ENCODE measurements at regions not wholly inside any gene's neighbourhood (a gene's known extent, or its start where the extent isn't known, plus 50 kb on each side); places are given as distances from the start of the nearest gene placed in this dataset.

DNA sequence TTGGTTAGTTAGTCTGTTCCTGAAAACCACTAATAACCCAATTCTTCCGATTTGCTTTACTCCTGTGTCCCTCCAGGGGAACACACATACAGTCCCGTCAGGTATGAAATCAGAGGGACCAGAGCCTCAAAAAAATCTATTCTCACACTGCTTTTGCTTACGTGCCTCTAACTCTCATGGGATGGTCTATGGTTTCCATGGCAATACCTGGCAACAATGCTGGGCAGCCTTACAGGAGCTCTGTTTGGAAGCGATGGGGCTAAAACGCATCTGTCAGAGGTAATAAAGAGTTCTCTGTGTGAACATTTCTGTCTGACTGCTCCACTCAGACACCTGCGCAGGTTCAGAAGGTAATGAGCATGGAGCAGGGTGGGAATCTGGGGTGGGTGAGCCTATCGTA lies 376.2 kb downstream of the GXYLT1 start:
- DNase-seq (ENCODE audit: low read depth) = no peak

DNA sequence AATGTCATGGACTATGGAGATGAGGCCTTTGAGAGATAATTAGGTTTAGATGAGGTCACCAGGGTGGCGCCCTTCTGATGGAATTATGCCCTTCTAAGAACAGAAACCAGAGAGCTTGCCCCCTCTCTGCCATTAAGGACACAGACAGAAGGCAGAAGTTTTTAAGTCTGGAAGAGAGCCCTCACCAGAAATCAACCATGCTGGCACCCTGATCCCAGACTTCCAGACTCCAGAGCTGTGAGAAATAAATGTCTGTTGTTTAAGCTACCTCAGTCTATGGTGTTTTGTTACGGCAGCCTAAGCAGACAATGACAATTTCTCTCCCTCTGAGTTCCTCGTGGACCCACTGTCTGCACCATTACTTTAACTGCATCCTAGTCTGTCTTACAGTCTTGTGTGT lies 382.0 kb downstream of the GXYLT1 start:
- DNase-seq (ENCODE audit: low read depth) = no peak

DNA sequence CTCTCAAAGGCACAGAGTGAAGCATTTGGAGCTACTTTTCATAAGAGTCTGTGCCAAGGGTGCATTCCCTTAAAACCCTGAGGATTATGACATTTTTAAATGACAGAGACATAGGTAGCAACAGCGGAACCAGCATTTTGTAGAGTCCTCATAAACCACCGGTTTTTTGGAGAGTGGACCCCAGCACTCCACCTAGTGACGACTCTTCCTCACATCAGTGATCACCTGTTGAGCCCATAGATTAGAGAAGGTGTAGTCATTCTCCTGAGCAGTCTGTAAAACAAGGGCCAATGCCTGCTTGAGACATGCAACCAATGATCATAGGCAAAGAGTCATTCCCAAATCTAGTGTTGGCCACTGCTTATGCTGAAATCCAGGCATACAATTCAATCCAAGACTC lies 399.1 kb downstream of the GXYLT1 start:
- no peak for DNase-seq (ENCODE audit: low read depth)

DNA sequence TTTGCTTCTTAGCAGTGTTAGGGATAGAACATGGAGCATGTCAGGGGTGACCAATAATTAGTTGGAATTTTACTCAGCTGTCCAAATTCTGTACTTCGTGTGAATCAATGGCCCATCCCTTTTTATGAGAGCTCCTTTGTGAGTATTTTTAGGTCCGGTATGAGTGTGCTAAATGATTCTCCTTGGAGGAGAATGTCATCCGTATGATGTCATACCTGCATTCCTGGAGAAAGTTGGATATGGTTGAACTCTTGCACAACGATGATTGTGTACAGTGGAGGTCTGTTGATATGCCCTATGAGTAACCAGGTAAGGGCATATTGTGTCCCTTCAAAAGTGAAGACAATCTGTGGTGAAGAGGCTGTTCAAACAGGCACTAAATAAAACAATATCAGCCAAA lies 400.8 kb downstream of the GXYLT1 start:
- no peak for DNase-seq (ENCODE audit: low read depth)

DNA sequence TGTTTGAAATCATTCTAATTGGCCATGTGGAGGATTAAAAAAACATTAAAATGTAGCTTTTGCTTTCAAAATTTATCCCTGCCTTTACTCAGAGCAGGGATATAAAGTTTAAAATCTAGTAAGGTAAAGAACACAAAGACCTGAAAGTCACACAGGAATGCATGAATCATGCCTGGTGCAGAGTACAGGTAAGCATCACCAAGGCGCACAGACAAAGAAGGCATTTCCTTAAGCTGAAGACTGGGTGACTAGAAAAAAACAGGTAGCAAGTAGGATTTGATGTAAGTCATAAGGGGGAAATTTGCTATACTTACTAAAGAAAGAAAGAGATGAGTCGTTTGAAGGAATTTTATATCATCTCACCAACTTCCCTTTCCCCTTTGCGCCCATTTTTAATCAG lies 405.6 kb downstream of the GXYLT1 start:
- no peak for DNase-seq (ENCODE audit: low read depth)

DNA sequence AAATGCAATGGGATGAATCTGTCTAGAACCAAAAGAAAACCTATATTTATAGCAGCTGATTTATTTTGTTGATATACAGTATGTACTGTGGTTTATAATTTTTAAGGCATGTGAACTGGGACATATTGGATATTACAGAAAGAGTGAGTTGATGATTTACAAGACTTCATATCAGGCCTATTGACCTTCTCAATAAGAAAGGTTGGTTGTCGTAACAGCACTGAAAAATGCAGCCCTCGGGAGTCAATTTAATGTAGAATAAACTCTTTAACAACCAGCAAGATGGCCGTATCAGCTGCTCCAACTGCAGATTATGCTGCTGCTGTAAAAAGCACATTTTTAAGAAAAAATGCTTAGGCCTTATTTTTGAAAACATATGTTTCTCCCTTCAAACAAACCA lies 407.3 kb downstream of the GXYLT1 start:
- DNase-seq (ENCODE audit: low read depth) = no peak

DNA sequence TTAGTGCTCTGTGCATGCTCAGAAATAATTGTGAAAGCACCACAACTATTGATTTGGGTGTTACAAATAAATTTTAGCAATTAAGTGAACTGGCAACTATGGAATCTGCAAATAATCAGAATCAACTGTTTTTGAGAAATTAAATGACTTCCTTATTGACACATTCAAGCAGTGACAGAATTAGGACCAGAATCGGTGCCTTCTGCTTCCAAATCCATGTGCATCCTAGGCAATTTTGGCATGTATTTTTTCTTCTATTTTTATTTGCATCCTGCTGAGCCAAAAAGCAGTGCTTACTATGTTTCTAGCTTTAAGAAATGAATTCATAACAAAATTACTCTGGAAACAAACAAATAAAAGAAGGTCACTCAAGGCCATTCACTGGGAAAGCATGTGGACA lies 408.2 kb downstream of the GXYLT1 start:
- no peak for DNase-seq (ENCODE audit: low read depth)

DNA sequence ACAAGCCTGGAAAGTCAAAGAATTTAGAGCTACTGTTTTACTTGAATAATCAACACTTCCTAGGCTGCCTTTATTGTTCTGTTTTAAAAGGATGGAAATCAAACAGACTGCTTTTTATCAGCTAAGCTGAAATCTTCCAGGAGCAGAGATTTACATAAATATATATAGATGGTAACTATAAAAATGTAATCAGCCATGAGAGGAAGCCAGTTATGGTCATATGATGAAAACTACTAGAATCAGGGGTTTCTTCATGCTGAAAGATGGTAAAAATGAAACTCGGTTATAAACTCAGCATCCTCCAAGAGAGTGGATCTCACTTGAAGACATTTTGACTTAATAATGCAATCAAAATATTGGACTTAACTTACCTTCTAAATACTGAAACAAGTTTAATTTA lies 413.0 kb downstream of the GXYLT1 start:
- DNase-seq (ENCODE audit: low read depth) = no peak

DNA sequence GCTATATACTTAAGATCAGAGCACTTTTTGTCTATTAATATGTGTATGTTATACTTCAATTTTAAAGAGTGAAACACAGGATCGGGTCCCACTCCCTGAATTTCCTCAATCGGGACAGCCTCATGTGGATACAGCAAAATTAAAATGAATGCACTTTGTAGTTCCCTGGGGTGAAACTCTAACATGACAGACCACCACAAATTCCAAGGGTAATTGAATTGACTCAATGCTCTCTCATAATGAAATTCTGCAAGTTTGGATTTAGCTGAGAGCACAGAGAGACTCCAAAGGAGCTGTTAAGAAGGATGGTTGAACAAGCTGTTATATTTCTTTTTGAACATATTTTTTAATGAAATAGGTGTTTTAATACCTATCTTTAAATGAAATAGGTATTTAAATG lies 413.6 kb downstream of the GXYLT1 start:
- no peak for DNase-seq (ENCODE audit: low read depth)

DNA sequence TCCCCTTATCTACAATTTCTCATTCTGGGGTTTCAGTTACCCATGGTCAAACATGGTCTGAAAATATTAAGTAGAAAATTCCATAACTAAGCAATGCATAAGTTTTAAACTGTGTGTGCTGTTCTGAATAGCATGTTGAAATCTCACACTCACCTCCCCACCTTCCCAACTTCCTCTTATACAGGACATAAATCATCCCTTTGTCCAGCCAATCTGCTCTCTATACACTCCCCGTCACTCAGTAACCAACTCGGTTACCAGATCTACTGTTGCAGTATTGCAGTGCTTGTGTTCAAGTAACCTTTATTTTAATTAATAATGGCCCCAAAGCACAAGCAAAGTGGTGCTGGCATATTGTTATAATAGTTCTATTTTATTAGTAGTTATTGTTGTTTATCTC lies 420.5 kb downstream of the GXYLT1 start:
- no peak for DNase-seq (ENCODE audit: low read depth)

DNA sequence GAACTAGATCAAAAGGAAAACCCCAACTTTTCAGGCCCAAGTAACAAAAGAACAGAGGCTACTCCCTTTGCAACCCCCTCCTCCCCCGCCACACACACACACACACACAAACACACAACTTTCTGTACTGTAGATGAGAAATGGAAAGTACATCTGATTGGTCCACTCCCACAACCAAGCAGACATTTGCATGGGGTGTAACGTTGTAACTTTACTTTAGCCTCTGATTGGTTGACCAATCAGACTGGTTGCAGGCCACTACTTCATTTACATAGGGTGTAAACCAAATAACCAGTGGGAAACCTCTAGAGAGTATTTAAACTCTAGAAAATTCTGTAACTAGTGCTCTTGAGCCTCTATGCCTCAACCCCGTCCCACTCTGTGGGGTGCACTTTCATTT lies 425.5 kb downstream of the GXYLT1 start:
- DNase-seq (ENCODE audit: low read depth) = no peak

DNA sequence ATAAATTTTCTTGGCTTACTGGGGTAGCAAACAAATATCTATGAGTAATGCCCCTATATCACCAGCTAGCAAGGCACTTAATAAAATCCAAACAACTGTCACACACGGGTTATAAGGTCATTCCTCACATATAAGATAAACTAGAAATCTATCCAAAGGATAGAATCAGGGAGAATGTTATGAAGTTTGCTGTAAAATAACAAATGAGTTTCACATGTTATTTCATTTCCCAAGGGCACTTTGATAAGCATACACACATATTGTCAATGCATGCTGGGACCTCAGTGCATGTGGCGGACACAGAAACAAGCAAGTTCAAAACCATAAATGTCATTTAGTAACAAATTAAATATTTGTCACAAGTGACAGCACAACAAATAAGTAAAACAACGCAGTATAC lies 429.4 kb downstream of the GXYLT1 start:
- no peak for DNase-seq (ENCODE audit: low read depth)

DNA sequence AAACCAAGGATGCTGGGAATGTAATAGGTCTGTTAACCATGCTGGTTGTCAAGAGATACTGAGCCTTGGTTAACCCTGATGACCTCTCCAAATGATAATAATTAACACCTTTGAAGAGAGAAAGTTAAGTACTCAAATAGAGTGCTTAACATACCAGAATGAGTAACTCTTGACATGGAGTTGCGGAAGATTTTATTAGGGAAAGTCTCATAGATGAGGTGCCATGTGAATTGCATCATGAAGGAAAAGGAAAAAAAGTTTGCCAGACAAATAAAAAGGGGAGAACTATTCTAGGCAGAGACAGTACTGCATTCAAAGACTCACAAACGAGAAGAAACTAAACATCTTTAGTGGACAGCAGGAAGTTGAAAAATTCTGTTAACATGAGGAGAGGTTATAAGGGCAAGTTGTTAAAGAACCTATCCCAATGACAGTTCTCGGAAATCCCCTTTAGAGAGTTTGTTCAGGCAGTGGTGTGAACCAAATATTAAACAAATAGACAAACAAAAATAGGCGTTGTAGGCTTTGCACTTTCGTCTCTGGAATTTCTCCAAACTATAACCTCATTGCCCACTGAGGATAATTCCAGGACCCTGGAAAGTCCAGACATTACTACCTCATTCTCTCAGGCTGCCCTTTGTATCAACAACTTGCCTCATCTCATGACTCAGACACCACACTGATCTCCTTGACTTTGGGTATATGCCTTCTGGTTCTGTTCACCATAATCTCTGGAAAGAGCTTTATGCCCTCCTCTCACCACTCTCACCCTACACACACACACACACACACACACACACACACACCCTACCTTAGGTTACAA lies 435.0 kb downstream of the GXYLT1 start:
- no peak for DNase-seq (ENCODE audit: low read depth)

DNA sequence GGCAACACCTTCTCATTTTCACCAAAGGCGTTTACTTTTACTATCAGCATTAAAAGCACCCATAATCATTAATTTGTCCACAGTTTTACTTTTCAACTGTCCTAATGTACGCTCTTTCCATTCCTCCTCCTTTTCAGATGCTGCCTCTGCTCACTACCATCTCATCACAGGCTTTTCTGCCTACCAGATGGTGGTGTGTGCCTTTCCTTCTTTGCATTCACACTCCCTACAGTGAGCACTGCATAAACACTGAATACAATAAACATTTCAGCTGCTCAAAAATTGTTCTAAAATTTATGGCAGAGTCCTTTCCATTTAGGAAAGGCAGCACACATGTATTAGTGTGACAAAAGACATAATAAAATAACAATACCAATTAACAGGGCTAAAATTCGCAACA lies 435.7 kb downstream of the GXYLT1 start:
- DNase-seq (ENCODE audit: low read depth) = no peak

DNA sequence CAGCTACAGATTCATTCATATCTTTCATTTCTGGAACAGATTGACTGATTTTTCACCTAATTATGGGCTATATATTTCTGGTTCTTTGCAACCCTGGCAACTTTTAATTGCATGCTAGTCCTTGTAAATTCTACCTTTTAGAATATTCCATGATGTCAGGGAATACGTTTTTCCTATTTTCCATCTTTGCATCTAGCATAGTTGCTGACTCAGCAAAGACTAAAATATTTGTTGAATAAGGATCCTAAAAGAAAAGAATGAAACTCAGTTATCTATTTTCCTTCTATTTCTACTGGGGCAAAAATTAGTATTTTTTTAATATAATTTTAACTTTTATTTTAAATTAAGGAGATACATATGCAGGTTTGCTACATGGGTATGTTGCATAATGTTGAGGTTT lies 438.3 kb downstream of the GXYLT1 start:
- DNase-seq (ENCODE audit: low read depth) = no peak

DNA sequence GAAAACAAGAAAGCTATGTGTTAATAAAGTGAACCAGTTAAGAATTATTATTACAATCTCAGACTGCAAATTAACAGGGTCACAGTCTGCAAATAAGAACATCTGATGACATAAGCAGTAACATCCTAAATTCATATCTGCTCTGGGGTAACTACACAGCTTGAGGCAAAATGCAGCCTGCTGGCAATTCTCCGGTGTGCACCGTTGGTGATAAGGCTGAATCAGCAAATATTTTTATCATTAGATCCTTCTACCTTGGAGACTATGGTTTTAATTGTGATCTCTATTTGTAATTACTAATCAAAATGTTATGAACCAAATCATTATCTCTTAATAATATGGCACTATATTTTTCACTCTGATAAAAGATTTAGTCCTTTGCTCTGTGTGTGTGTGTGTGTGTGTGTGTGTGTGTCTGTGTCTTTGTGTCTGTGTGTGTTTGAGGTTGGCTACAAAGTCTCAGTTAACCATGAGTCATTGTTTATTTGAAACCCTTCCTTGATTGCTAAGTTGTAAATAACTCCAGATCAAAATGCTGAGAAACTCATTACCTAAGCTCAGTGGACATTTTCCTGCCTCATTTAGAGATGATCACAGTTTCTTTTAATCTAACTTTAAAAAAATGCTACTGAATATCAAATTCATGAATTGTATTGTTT lies 442.6 kb downstream of the GXYLT1 start:
- no peak for DNase-seq (ENCODE audit: low read depth)

DNA sequence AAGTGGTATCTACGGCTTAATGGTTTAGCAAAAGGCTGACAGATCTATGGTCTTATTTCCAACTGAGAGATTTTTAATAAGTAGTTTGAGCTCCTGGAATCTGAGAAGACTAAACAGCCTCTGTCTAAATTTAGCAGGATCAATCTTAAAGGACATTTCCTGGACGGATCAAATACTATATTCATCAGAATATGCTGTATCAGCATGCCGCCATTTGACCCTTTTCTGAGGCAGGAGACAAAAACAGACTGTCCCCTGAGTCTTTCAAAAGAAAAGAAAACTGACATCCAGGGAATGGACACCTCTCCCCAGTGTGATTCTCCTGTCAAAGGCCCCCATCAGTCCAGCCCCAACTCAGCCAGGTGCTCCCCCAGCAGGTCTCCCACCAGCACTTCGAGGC lies 443.7 kb downstream of the GXYLT1 start:
- no peak for DNase-seq (ENCODE audit: low read depth)

DNA sequence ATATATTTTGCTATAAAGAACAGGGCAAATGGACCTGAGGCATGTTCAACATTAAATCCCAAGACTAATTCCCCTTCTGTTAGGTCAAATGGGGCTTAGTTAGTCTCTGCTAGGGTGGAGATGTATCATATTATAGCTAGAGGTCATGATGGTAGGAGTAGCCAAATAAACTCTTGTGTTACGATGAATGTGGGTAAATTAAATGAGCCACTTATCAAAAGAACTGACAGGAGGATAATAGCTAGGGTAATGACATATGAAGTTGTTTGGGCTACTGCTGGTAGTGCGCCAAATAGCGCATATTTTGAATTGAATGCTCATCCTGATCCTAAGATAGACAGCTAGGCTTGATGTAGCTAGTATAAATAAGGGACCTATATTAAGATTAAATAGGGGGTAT lies 445.0 kb downstream of the GXYLT1 start:
- no peak for DNase-seq (ENCODE audit: low read depth)

DNA sequence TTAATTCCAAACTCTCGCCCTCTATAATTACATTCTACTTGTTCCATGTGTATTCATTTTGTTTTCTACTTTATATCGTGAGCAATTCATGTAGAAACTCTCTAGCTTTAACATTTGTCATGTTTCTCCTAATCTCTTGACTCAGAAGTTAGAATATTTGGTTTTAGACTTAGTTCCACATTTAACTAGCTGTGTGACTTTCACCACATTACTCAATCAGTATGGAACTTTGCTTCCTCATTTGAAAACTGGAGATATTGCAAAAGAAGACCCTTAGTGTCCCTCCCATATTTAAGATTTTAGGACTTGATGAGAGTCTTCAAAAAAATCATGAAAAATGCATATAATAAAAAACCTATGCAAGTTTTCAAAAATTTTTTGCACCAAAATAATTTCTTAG lies 447.5 kb downstream of the GXYLT1 start:
- no peak for DNase-seq (ENCODE audit: low read depth)

DNA sequence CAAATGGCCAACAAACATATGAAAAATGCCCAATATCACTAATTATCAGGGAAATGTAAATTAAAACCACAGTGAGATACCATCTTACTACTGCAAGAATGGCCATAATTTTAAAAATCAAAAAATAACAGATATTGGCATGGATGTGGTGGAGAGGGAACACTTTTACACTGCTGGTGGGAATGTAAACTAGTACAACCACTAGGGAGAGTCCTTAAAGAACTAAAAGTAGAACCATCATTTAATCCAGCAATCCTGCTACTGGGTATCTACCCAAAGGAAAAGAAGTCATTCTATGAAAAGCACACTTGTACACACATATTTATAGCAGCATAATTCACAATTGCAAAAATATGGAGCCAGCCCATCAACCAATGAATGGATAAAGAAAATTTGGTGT lies 459.7 kb downstream of the GXYLT1 start:
- no peak for DNase-seq (ENCODE audit: low read depth)

DNA sequence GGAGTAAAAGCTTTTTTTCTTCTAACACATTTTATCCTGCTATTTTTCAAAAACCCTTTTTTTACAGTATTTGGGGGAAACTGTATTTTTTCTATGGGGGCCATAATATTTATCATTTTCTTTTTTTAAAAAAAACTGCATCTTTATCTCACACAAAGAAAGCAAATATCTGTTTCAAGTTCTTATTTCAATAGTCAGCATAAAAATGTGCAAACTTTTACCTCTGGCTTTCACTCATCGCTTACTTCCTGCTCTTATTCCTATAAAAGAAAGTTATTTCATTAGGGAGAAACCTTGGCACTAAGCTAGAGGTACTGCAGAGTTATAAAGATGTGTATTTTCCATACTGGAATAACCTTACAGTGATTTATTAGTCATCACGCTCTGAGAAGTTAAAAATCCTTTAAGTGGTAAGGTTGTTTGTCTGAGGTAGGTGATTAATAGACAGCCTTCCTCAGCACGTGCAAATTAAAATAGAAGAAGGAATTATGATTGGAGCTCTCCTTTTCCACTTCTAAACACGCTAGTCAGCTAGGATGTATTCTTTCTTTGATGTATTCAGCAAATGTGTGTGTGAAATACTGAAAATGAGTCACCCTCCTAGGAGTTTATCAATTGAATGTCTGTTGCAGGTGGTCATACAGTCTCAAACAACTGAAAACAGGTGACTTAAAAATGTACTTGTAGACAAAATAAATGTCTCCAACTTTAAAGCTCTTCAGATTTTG lies 461.0 kb downstream of the GXYLT1 start:
- no peak for DNase-seq (ENCODE audit: low read depth)

DNA sequence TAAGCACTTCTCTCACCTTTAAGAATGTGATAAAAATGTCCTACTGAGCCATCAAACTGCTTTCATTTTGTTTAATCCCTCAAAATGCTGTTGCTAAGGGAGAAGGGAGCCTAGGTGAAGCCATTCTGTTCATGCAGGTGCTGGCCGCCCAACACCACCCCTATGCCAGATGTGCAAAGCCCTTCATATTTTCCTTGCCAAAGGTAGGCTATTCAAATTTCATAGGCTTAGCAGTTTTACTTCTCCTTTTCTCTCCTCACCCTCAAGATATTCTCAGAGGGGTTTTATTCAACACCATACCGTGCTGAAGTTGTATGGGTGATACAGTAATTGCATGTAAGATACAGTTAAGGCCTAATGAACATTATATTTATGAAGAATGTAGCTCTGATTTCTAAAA lies 461.7 kb downstream of the GXYLT1 start:
- no peak for DNase-seq (ENCODE audit: low read depth)

DNA sequence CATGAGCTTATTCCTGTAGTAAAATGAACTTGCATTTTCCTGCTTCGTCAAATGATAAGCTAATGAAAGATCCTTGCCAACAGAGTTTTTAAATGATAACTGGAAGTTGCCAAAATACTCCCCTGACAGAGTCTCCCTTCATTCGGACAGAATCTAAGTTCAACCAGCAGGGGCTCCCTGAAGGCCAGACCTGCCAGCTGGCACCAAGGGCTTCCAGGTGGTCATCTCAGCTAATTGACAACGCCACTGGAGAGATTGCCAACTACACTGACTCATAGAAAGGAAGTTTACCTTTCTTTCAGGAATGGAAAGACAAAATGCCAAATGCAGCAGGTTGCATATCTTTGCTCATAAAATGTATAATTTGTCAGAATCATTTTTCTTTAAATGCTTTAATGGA lies 462.8 kb downstream of the GXYLT1 start:
- no peak for DNase-seq (ENCODE audit: low read depth)
